ENCODE measurements at regions not wholly inside any gene's neighbourhood (a gene's known extent, or its start where the extent isn't known, plus 50 kb on each side); places are given as distances from the start of the nearest gene placed in this dataset.

GRCh38 chr5:106185661-106186081, 1485.1 kb downstream of the EFNA5 start:
- TF ChIP-seq, protein P1, sequence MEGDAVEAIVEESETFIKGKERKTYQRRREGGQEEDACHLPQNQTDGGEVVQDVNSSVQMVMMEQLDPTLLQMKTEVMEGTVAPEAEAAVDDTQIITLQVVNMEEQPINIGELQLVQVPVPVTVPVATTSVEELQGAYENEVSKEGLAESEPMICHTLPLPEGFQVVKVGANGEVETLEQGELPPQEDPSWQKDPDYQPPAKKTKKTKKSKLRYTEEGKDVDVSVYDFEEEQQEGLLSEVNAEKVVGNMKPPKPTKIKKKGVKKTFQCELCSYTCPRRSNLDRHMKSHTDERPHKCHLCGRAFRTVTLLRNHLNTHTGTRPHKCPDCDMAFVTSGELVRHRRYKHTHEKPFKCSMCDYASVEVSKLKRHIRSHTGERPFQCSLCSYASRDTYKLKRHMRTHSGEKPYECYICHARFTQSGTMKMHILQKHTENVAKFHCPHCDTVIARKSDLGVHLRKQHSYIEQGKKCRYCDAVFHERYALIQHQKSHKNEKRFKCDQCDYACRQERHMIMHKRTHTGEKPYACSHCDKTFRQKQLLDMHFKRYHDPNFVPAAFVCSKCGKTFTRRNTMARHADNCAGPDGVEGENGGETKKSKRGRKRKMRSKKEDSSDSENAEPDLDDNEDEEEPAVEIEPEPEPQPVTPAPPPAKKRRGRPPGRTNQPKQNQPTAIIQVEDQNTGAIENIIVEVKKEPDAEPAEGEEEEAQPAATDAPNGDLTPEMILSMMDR (IDR thresholded peaks at IDR 0.05), result no peak
- no peak overlapping the region for H3K4me3 ChIP-seq
- DNase-seq (ENCODE audit: low spot score), result no peak
- H3K27ac ChIP-seq, result no peak overlapping the region

DNA sequence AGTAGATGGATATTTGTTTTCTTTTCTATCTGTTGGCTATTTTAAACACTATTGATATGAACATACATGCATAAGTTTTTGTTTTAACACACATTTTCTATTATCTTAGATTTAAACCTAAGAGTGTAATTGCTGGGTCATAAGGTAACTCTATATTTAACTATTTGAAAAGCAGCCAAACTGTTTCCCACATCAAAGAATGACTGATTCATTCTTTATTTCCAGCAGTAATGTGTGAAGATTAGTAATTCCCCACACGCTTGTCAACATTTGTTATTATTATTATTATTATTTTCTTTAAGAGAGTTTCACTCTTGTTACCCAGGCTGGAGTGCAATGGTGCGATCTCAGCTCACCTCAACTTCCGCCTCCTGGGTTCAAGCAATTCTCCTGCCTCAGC, 1495.8 kb downstream of the EFNA5 start:
- TF ChIP-seq, protein P1 (IDR thresholded peaks at IDR 0.05), result no peak
- DNase-seq (ENCODE audit: low spot score), result no peak
- no peak overlapping the region for H3K27ac ChIP-seq

DNA sequence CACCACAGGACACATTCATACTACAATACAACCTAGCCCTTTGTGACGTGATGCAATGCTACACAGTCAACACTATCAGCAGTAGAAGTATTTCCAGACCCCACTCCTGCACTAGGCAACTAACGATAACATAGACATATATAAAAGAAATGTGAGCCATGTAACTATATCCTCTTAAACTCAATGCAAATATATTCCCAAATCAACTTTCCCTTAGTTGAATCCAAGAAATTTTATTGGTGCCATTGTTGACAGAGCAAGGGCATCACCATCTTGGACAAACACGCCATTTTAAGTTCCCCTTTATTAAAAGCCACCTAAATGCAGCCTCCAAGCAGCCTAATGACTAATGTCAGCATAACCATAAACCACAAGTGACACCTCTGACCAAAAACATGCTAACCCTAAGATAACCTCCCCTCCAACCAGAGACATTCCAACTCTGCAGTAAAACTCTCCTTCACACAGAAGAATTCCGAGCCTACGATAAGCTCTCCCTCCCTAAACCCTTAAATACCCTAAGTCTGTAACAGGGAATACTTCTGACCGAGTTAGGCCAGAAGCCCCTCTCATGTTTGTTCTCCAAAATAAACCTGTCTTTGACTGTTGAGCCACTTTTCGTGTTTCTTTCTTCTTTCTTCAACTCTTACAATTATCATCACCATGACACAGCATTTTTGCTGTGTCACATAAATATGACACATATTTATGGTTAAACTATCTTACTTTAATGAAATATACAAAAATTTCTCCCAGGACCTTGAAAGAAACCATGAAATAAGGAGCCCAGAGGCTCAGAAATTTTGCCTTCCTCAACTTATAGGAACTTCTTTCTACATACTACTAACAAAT, 1497.8 kb downstream of the EFNA5 start:
- TF ChIP-seq, protein P1 (IDR thresholded peaks at IDR 0.05), result no peak

More for the DNA sequence above, 1495.8 kb downstream of the EFNA5 start:
- no peak overlapping the region for H3K4me3 ChIP-seq

GRCh38 chr5:106171708-106172107, 1499.0 kb downstream of the EFNA5 start:
- no peak overlapping the region for H3K27ac ChIP-seq
- DNase-seq (ENCODE audit: low spot score), result no peak
- TF ChIP-seq, protein P1 (IDR thresholded peaks at IDR 0.05), result no peak
- no peak overlapping the region for H3K4me3 ChIP-seq

More for the DNA sequence above, 1497.8 kb downstream of the EFNA5 start:
- DNase-seq (ENCODE audit: low spot score), result no peak
- no peak overlapping the region for H3K4me3 ChIP-seq
- no peak overlapping the region for H3K27ac ChIP-seq

DNA sequence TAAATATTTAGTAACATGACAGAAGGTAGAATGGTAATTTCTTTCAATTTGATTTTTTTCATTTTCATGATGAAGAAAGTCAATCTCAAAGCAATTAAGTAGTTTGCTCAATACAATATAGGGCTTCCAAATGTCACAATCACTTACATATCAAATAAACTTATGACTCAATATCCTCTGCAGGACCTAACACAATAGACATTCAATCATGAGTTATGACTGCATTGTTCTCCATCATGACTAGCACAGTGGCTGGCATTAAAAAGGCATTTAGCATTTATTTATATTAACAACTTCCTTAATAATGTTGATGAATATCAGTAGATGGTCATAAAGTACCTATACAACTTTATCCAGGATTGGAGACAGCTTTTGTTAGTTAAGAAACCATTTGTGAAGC, 1499.6 kb downstream of the EFNA5 start:
- H3K4me3 ChIP-seq, result no peak overlapping the region
- DNase-seq (ENCODE audit: low spot score), result no peak
- no peak overlapping the region for H3K27ac ChIP-seq
- TF ChIP-seq, protein P1 (IDR thresholded peaks at IDR 0.05), result no peak

- TF ChIP-seq, protein P1 (IDR thresholded peaks at IDR 0.05), result no peak
- DNase-seq (ENCODE audit: low spot score), result no peak
- no peak overlapping the region for H3K4me3 ChIP-seq
- H3K27ac ChIP-seq, result no peak overlapping the region
Measured at GRCh38 chr5:106167766-106168165, 1503.0 kb downstream of the EFNA5 start.

DNA sequence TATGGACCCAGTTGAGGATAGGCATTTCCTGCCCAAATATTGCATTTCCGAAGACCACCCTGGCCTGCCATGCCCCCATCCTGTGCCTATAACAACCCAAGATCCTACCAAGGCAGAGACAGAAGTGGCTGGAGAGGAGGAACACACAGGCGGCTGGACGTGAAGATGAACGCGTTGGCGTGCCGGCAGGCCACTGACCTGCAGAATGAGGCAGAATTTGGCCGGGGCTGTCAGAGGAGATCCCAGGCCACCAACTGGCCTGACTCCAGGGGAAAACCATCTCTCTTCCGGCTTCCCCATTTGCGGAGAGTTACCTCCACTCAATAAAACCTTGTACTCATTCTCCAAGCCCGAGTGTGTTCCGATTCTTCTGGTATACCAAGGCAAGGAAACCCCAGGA, 1507.5 kb downstream of the EFNA5 start:
- DNase-seq (ENCODE audit: low spot score), result no peak

More for the DNA sequence above, 1507.5 kb downstream of the EFNA5 start:
- no peak overlapping the region for H3K4me3 ChIP-seq
- TF ChIP-seq, protein P1 (IDR thresholded peaks at IDR 0.05), result no peak
- no peak overlapping the region for H3K27ac ChIP-seq
